ENCODE measurements at regions not wholly inside any gene's neighbourhood (a gene's known extent, or its start where the extent isn't known, plus 50 kb on each side); places are given as distances from the start of the nearest gene placed in this dataset.
"Not testable (repeated sequence)": the region's sequence is repeated elsewhere in the genome, so short reads cannot be mapped to it uniquely, and the experiment has no call there.

DNA sequence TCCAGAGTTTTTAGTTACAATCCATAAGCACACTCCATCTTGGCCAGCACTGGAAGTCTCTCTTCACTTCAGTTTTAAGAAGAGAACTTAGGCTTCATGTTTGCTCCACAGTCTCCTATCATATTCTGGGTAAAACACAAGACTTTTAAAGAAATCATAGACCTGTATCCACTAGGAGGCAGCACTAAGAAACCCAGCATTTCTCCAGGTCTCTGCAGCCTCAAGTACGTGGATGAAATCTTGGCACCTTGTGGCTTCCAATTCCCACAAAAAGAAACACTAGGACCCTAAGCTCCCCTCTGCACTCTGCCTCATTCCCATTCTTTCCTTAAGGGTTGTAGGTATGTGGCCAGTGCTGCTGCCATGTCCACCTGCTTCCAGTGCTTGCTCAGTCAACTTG lies 367.3 kb upstream of the CASK start:
- no peak for DNase-seq

DNA sequence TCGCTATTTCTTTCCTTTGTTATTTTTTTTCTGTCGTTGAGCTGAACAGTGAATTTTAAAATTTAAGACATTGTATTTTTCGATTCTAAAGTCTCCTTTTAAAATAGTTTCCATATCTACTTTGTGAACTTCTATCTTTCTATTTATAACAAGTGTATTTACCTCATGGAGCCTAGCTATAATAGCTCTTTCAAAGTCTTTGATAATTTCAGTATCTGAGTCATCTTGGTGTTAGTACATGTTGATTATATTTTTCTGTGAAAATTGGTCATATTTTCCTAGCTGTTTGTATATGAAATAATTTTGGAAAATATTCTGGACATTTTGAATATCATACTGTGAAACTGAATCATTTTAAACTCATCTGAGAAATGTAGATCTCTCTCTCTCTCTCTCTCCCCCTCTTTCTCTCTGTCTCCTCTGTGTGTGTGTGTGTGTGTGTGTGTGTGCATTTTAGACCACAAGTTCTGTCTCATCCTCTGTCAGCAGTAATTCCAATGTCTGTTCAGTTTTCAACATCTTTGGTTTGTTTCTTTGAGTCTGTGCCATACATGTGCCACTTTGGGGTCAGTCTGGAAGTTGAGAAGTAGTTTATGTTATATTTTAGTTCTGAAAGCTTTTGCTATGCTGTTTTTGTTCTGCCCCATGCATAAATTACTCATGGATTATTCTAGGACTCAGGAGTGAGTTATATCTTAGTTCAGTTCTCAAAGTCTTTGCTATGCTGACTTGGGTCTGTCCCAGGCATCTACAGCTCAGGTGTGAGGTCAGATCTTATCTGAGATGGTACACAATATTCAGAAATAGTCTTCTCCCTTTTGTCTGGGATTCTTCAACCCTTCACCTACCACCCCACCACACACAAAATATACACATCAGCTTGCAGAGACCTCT lies 366.4 kb upstream of the CASK start:
- DNase-seq: no peak

DNA sequence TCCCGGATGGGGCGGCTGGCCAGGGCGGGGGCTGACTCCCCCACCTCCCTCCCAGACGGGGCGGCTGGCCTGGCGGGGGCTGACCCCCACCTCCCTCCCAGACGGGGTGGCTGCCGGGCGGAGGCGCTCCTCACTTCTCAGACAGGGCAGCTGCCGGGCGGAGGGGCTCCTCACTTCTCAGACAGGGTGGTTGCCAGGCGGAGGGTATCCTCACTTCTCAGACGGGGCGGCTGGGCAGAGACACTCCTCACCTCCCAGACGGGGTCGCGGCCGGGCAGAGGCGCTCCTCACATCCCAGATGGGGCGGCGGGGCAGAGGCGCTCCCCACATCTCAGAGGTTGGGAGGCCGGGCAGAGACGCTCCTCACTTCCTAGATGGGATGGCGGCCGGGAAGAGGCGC lies 362.3 kb upstream of the CASK start:
- not testable (repeated sequence) for DNase-seq

DNA sequence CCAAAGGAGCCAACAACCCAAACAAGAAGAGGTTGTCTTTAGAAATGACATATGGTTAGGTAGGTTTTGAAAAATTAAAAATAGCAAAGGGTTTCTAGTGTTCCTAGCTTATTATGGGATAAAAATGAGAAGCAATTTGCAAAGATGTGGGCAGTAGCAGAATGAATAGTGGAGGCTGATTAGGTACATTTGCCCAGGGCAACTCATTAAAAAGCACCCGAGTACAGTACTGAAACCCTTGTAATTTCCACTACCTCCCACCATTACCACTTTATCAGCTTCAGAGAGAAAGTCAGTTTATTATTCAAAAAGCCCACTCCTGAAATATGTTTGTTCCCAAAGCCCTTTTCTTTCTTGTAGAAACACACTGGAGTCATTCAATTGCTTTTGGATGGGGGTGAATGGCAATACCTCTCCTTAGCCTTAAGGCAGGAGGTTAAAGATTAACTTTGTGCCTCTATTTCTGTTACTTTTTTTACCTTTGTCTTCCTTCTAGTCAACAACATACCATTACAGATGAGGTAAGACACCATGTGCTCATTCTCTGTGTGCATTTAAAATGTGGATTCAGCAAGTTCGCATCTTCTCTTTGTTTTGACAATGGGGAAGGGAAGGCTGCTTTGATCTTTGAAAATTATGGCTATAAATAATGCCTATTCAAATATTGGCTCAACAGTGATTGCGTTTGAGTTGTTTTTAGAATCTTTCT lies 353.8 kb upstream of the CASK start:
- DNase-seq: no peak

DNA sequence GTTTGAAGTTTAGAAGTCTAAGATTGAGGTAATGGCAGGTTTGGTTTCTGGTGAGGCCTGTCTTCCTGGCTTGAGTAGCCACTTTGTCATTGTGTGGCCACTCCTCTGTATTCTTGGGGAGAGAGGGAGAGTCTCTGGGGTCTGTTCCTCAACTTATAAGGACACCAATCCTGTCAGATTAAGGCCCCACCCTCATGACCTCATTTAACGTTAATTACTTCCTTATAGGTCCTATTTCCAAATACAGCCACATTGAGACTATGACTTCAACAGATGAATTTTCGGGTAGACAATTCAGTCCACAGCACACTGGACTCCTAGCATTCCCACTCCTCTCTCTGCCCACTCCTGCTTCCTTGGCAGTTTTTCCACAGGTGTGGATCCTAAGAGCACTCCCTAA lies 350.8 kb upstream of the CASK start:
- DNase-seq: no peak

DNA sequence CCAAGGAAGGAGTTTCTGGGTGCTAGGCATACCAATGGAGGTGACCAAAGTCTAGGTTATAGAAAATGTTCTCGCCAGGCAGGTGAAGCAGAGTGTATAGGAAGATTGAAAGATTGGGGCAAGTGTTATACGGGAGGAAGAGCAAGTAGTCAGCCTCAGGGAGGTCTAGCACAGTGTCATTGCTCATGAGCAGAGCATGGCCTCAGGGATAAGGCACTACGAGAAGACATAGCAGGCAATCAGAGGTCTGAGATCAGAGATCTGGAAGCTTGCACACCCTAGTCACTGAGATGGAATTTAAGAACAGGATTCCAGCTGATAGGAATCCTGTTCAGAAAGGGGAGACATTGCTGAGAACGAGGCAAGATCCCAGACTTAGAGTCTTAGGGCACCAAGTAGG lies 350.0 kb upstream of the CASK start:
- DNase-seq: no peak

DNA sequence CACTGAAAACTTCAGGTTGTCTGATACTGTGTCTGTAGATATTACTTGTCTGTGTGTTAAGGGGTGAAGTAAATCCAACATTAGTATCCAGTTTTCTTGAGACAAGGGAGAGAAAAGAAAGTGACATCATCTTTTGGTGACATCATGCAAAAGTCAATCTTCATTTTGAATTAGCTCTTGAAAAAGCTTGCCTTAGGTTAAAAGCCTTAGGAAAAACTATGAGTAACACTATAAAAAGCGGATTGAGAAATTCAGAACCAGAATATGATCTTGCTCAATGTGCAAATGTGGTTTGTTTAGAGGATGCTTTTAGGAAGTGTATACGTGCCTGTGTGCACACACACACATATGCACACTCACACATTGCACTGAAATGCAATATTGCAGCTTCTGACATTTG lies 345.8 kb upstream of the CASK start:
- no peak for DNase-seq

DNA sequence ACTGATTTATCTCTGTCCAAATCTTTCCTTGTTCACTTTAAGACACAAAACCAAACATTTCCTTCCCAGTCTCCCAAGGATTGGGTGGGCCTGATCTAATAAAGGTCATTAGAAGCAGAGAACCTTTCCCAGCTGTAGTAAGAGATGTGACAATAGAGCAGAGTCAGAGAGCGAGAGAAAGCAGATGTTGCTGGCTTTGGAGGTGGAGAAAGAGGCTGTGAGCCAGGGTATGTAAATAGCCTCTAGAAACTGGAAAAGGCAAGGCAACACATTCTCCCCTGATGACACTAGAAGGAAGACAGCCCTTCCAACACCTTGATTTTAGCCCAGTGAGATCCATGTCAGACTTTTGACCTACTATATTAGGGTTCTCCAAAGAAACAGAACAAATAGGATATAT lies 337.5 kb upstream of the CASK start:
- DNase-seq: no peak

DNA sequence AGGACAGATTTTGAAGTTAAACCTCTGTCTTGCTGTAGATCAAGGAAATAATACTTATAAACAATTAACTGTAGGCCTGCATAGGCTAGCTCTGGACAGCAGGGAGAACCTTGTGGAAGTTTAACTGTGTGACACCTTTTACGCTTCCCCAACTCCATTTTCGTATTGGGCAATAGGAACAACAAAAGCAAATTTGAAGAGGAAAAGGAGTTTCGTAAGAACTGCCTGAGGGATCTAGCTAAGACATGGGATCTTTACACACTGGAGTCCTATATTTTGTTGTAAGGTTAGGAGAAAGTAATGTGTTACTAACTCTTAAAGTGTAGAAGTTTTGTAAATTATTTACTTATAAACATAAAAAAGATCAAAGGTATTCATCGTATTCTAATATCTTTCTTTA lies 324.9 kb upstream of the CASK start:
- no peak for DNase-seq

DNA sequence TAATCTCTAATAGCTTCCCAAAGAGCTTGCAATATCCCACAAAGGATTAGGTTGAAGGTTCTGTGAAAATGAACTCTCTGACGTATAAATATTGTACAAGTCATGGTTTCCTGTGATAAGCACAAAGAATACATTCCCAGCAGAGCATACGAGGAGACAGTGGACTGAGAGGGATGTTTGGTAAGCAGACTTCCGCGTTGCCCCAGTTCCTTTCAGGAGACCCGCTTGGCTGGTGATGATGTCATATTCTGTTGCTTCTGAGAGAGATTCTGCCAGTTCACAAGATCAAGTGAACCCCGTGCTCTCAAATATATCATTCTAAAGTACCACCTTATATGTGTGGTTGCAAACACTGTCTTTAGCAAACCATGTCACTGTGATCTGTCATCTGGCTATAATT lies 323.9 kb upstream of the CASK start:
- DNase-seq: no peak

DNA sequence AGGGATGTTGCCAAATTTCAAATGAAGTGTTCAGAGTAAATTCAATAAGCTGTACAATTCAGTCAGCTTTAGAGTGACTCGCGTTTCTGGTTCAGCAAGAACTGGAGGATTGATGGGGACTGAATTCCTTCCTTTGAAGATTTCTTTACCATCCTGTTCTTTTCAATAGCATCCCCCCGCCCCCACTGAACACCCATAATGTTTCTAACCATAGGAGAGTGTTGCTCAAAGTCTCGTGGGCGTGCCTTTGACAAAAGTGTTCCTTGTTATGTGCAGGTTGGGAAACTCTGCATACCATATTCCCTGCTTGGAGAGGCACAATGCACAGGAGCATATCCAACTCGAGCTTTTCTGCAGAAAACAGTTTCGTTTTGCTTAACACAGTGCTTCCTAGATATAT lies 323.5 kb upstream of the CASK start:
- no peak for DNase-seq

DNA sequence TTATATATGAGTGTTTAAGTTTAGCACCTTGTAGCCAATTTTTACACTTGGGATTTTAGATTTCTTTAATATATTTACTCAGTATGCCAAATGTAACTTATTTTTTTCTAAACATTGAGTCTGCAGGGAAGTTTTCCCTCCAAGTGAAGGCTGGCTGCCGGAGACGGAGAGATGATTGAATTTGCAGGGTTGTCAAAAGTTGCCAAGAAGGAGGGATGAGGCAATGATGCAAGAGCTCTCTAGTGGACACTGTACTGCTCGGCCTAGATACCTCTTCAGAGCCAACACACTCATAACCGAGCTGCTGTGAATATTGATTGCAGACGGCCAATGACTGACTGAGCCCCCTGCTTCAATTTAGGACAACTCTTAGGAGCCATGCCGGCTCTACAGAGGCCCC lies 318.6 kb upstream of the CASK start:
- no peak for DNase-seq

DNA sequence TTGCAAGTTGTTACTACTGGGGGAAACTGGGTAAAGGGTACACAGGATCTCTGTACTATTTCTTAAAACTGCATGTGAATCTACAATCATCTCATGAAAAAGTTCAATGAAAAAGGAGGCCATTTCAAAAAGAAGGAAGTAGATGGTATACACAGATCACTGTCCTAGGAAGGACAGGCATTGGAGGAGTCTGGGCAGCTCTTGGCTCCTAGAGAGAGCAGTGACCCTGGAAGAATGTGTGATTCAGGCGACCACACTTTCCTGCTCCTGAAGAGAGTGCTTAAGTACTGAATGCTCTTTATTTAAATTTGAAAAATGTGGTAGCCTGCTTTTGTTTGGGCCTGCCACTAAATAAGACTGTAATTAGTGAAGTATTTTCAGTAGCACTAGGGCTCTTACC lies 318.1 kb upstream of the CASK start:
- no peak for DNase-seq

DNA sequence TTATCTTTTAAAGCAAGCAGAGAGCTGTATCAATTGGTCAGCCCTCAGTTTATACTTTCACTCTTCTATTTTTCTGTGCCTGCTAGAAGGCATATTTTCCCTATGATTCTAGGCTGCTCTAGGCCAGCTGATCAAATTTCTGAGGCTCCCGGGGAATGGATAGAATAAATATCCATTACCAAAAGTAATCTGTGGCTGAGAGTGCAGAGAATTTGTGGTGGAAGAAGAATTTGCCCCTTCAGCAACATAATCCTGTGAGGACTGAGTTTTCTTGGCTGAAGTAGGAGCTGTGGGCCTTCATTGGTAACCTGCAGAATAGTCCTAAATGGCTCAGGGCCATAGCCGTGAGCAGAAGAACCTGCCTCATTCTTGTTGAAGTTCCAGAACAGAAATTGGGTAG lies 314.6 kb upstream of the CASK start:
- no peak for DNase-seq

DNA sequence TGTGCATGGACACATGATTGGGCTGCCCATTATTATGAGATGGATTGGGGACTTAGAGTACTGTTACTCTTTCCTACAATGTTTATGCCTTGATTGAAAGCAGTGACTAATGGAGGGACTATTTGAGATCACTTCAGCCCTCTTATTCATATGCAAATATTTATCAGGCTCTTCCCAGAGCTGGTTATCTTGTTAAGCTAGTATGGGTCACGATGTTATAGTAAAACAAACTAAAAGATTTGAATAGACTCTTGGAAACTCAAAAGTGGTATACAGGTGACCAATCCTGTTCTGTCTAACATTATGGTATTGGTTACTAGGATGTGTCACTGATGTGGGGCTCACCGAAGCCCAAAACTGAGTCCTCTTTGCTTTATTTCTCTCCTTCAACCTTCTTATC lies 306.2 kb upstream of the CASK start:
- no peak for DNase-seq

DNA sequence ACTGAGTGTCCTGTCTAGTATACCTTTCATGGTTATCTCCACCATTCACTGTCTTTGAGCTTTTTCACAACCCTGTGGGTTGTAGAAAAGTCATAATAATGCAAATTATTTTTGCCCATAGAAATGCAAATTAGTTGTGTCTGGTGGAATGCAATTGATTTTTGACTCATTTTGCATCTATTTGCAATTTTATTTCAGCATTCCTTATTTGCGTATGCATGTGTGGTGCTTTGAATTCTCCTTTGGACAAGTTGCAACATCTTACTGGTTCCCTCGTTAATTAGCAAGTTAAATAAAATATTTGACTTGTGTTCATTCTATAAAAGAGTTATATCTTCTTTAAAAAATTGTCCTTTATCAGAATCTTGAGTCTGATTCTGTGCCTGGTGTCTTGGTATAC lies 297.3 kb upstream of the CASK start:
- DNase-seq: no peak

DNA sequence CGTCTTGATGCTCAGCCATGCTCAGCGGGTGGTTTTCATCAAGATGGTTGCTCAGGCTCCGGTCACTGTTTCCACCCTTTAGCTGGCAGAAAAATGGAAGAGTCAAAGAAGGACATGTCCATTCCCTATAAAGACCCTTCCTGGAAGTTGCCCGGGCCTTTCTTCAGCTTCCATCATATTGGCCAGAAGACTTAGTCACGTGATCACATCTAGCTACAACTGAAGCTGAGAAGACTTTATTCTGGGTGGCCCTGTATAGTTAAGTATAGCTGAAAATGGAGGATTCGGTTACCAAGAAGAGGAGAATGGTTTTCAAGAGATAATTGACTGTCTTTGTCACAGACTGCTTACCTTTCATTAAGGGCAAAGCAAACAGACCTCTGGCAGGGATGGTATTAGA lies 296.7 kb upstream of the CASK start:
- no peak for DNase-seq

DNA sequence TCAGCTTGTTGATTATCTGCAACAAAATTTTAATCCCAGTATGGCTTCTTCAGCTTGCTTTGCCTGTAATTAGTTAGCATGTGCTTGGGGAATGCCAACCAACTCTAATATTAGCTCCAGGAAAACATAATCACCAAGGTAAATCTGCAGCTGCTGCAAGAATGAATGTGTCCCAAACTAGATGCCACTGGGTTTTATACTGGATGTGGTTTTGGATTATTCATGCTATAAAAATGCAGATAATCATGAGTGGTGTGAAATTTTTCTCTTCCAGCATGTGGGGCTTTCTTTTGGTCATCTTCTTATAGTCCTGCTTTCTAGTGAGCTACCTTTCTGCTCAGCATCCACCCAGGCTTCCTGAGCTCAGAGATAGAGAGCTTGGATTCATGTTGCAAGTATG lies 295.9 kb upstream of the CASK start:
- DNase-seq: no peak

DNA sequence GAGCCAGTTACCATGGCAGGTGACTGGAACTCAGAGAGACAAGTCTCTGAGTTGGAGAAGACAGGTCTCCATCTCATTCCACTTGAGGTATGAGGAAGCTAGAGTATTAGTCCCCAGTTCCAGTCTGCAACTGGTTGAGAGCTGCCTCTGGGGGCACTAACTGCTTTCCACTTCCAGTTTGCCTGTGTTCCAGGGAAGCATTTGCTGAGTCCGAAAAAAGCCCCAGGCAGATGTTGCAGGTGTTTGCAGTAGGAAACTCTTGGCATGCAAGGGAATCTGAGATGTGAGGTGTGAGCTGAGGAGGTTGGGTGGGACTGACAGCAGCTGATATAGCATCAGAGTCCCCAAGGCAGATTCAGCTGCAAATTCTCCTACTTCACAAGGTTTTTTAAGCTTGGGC lies 272.2 kb upstream of the CASK start:
- DNase-seq: no peak

DNA sequence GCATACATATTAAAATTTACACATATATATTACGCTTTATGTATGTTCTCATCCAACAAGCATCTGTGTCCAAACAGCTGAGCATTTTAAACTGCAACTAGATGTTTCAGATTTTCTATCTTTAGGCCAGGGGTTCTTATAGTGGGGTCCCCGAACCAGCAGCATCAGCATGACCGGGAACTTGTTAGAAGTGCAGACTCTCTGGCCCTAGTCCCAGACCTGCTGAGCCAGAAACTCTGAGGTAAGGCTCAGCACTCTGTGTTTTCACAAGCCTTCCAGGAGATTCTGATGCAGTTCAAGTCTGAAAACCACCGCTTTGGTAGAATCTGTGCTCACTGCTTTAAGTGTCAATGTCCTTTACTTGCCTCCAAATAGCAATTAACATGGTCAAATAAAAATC lies 266.2 kb upstream of the CASK start:
- DNase-seq: no peak

DNA sequence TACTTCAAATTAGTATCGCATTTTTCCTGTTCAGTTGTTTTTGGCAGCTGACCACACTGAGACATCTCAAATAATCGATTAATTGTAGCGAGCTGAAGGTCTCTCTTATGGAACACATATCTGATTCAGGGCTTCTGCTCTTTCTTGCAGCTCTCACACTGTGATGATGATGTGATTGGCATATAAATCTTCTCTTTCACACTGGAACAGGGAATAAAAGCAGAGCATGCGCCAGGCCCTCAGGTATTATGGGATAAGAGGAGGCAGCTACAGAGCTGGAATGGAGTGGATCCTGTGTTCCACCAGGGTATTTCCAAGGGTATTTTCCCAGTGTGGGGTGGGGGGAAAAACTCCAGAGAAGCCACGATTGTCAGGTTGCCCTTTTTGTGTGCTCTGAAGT lies 265.4 kb upstream of the CASK start:
- DNase-seq: no peak

DNA sequence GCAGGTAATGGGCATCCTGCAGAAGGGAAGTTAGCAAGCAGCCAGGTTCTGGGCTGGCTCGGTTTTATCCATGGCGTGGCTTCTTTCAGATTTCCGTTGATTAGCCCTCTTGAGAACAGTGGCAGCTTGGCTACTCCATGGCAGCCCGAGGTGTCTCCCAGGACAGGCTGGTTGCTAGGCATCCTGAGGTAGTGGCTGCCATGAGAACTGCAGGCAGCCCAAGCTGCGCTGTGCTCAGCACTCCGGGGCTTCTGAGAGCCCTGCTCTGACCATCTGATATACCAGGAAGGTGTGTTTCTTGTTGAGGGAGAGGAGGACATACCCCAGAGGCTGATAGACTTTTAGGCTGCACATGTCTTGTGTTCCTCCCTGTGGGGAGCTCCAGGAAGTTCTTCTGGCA lies 253.4 kb upstream of the CASK start:
- DNase-seq: no peak

DNA sequence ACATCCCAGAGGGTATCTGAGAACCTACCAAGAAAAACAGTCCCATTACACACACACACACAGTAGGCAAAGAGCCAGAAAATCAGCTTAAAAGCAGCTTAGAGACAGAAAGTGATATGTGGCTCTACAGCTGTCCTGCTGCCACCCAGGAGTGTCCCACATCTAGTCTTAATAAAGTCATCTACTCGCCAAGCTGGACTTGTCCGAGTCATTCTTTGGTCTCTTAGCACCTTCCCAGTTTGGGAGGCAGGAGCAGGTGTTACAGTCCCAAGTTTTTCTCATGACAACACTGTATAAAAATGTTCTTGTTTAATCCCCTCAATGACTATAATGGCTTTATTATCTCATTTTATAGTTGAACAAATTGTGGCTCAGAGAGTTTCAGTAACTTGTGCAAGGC lies 252.5 kb upstream of the CASK start:
- no peak for DNase-seq

DNA sequence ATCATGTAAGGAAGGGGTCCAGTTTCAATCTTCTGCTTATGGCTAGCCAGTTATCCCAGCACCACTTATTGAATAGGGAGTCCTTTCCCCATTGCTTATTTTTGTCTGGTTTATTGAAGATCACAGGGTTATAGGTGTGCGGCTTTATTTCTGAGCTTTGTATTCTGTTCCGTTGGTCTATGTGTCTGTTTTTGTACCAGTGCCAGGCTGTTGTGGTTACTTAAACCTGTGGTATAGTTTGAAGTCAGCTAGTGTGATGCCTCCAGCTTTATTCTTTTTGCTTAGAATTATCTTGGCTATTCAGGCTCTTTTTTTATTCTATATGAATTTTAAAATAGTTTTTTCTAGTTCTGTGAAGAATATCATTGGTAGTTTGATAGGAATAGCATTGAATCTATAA lies 234.6 kb upstream of the CASK start:
- not testable (repeated sequence) for DNase-seq

DNA sequence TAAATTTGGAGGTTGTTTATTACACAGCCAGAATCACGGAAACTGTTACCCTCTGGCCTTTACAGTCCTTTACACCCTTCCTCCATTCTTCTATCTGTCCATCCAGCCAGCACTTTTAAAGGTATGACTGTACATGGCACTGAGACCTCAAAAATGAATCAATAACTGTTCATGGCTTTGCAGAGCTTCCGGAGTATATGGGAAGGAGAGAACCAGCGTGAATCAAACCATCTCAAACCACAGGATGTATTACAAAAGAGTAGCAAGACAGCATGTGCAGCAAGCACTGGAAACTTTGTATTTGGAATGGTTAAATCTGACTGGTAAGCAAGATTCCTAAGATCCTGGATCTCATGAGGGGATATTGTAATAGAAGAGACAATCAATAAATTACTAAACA lies 228.5 kb upstream of the CASK start:
- DNase-seq: no peak
